BJ (cell line): ENCODE measurements at regions not wholly inside any gene's neighbourhood (a gene's known extent, or its start where the extent isn't known, plus 50 kb on each side); places are given as distances from the start of the nearest gene placed in this dataset.

Experiments
- CTCF ChIA-PET: fragments of 350-600 bp; formaldehyde crosslinking; extraction: SDS; loops from one replicate; lab custom pipeline; 2021; ENCODE audit warnings: antibody characterized with exemption, inconsistent platforms; lab: Yijun Ruan, JAX
- POLR2A ChIA-PET: fragments of 300-600 bp; sonication (Branson Sonifier 250); formaldehyde crosslinking; extraction: SDS; loops from one replicate; lab custom pipeline; 2021; ENCODE audit warnings: antibody characterized with exemption; lab: Charles Lee
- DNase-seq: peaks from one replicate; pipeline ENCODE4 v3.0.0-alpha.2; 2011; ENCODE audit warnings: low read depth
- H3K27me3 ChIP-seq: 2 replicates; pipeline ENCODE4 v1.6.0; 2011; ENCODE audit warnings: low read length; ENCODE audit not compliant: control insufficient read depth, insufficient read depth
- H3K36me3 ChIP-seq: 2 replicates; pipeline ENCODE4 v1.5.1; 2011; ENCODE audit warnings: low read length; ENCODE audit not compliant: control insufficient read depth, insufficient read depth
- H3K4me3 ChIP-seq: 2 replicates; pipeline ENCODE4 v1.5.1; 2011; ENCODE audit warnings: low read depth, mild to moderate bottlenecking, control low read depth, low read length
- CTCF ChIP-seq: IDR thresholded peaks from 2 replicates; pipeline ENCODE4 v1.5.1; 2011; ENCODE audit warnings: low read depth, mild to moderate bottlenecking, control low read depth, inconsistent platforms, low read length, moderate library complexity; ENCODE audit not compliant: insufficient read depth

GRCh38 chr3:110165370-110165743, 828.0 kb upstream of the DPPA4 start:
- no peak for TF ChIP-seq CTCF
- ChIA-PET POLR2A (interaction anchor here (0.7 kb wide), 1 partner anchor 41 kb away, joined by 8 read pairs; no protein-coding TSS in a partner anchor), CTCF (no interaction called here)
- Histone ChIP-seq H3K27me3 (no peaks in the 10 kb centered on the region), H3K36me3 (no peaks in the 10 kb centered on the region), H3K4me3 (no peak overlapping the region)
- no peak for DNase-seq

- H3K27me3 ChIP-seq: no peaks in the 10 kb centered on the region
- no peaks in the 10 kb centered on the region for H3K36me3 ChIP-seq
- no peak overlapping the region for H3K4me3 ChIP-seq
- no peak for DNase-seq
- ChIA-PET CTCF (no interaction called here), POLR2A (interaction anchor here (0.7 kb wide), 1 partner anchor 42 kb away, joined by 8 read pairs; no protein-coding TSS in a partner anchor)
- no peak for TF ChIP-seq CTCF
Observed at GRCh38 chr3:110165753-110166152, 828.4 kb upstream of the DPPA4 start.

GRCh38 chr3:110166791-110167190, 829.4 kb upstream of the DPPA4 start:
- no peak for TF ChIP-seq CTCF
- DNase-seq: no peak
- H3K4me3 ChIP-seq: no peak overlapping the region
- POLR2A ChIA-PET: no interaction called here
- CTCF ChIA-PET: no interaction called here
- H3K27me3 ChIP-seq: no peaks in the 10 kb centered on the region
- H3K36me3 ChIP-seq: no peaks in the 10 kb centered on the region

GRCh38 chr3:110174908-110175307, 837.6 kb upstream of the DPPA4 start:
- POLR2A ChIA-PET: no interaction called here
- CTCF ChIA-PET: no interaction called here
- Histone ChIP-seq H3K36me3 (no peaks in the 10 kb centered on the region), H3K4me3 (no peak overlapping the region), H3K27me3 (no peaks in the 10 kb centered on the region)
- TF ChIP-seq CTCF: no peak
- DNase-seq: no peak

GRCh38 chr3:110178965-110179364, 841.6 kb upstream of the DPPA4 start:
- H3K4me3 ChIP-seq: no peak overlapping the region

More at GRCh38 chr3:110178965-110179364, 841.6 kb upstream of the DPPA4 start:
- H3K36me3 ChIP-seq: no peaks in the 10 kb centered on the region
- DNase-seq: no peak
- no peak for TF ChIP-seq CTCF
- ChIA-PET CTCF (no interaction called here), POLR2A (no interaction called here)
- no peaks in the 10 kb centered on the region for H3K27me3 ChIP-seq
